GM18868 (cell line): ENCODE measurements at regions not wholly inside any gene's neighbourhood (a gene's known extent, or its start where the extent isn't known, plus 50 kb on each side); places are given as distances from the start of the nearest gene placed in this dataset.
"Not testable (repeated sequence)": the region's sequence is repeated elsewhere in the genome, so short reads cannot be mapped to it uniquely, and the experiment has no call there.

ENCODE experiments used
- ATAC-seq: cut with Tn5 transposase; IDR thresholded peaks from one replicate; pipeline ENCODE4 v1.9.1; 2021; ENCODE audit warnings: mild to moderate bottlenecking, moderate library complexity; ENCODE audit not compliant: unreplicated experiment

DNA sequence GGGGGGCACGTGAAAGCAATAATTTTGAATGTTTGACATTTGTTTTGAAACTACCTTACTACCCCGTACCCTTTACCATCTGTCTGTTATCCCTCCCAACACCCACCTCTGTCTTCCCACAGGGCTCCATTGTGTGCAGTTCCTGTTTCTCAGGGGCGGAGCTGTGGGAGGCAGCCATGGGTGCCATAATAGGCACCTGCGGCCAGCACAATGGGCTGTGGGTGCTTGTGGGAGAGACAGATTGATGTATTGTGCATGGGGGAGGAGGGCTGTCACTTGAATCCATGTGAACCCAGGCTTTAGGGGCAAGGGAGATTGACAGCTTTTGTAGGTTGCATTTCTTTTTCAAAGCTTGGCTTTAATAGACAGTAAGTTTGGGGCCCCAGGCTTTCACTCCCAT, 122.6 kb upstream of the CXorf66 start:
- ATAC-seq = no peak

DNA sequence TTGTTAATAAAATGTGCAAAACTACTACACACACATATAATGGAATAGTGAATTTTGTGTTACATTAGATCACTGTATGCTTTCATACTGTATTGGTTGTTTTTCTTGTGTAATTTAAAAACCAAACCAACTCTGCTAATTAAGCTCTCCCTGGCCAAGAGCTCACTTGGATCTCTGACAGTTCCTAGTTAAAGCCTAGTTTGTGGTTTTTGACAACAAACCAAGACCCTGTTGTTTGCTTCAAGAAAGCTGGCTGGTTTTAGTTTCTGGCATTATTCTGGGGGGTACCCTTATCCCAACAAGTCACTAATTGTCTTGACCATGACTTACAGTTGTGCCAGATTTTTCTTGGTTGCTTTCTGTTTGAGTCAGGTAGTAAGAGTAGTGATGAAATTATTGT, 121.4 kb upstream of the CXorf66 start:
- no peak for ATAC-seq

DNA sequence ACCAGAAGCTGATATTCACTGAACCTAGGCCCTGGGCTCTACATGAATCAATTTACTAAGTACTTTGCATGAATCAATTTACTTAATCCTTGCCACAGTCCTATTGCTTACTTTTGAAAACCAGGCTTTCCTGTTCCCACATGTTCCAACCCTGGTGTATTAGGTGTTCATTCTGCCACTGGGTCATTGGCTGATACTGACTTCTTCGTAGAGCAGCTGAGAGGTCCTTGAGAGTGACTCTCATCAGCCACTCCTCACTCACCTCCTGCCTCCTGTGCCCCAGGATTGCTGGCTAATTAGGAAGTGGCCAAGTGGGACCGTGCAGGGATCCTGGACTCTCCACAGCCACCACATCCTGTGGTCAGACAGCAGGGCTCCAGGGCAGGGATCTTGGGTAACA, 109.5 kb upstream of the CXorf66 start:
- not testable (repeated sequence) for ATAC-seq

DNA sequence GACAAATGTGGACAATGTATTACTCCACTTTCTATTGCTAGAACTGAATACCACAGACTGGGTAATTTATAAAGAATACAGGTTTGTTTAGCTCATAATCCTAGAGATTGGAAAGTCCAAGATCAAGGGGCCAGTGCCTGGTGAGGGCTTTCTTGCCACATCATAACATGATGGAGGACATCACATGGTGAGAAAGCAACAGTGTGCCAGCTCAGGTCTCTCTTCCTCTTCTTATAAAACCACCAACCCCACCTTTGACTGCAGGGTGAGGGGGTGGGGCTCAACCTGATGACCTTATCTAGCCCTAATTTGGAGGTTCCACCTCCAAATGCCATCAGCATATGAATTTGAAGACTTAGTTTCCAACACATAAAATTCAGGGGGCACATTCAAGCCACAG, 105.7 kb upstream of the CXorf66 start:
- ATAC-seq = no peak

DNA sequence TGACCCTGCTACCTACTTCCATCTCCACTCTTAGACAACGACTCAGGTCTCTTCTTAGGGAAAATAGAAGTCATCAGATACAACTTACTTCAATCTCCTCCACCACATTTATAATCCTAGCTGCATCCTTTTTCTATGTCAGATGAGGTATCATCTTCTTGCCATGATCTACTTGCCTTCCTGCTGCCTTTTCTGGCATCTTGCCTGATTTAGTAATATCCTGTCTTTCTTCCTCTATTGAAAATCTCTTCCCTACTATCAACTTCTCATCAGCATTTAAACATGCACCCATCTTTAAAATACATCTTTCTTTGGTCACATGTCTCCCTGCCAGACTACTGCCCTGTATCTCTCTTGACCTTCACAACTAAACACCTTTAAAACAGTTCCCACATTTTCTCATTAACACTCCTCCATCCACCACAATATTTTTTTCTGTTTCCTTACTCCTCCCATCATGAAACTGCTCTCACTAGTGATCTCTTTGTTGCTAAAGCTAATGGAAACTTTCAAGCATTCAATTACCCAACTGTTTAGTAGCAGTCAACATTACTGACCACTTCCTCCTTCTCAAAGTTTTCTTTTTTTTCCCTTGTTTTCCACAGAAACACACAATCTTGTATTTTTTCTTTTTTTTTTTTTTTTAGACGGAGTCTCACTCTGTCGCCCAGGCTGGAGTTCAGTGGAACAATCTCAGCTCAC, 100.8 kb upstream of the CXorf66 start:
- ATAC-seq = no peak

DNA sequence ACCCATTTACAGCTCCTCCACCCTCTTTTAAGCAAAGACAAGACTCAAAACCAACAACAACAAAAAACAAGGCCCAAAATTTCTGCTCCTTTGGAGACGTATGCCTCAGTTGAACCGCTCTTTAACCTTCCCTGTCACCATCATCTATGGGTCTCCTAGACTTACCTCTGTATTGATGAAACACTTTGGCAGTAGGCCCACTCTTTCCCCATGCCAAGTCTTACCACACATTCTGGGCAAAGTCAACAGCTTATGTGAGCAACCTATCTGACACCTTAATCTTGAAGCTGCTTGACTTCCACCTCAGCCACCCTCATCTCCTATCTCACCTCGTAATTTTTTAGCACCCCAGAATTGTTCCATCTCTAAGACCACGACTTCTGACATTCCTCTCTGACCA, 99.7 kb upstream of the CXorf66 start:
- no peak for ATAC-seq

DNA sequence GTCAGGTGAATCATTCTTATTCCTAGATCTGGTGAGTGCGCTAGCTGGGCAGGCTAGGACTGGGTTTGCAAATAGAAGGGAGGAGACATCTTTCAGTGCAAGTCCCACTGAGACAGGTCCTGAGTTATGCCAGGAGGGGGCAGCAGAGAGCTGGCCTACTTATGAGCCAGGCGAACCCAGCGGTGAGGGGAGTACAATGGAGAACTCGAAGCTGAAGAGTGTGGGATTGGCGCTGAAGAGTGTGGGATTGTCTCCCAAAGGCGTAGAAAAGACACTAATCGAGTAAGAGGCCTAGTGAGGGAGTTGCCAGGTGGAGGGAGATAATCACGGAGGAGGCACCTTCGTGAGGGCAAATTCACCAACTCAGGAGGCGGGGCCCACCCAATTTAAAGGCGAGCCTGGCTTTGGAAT, 91.7 kb upstream of the CXorf66 start:
- ATAC-seq = peak; percentile 100

DNA sequence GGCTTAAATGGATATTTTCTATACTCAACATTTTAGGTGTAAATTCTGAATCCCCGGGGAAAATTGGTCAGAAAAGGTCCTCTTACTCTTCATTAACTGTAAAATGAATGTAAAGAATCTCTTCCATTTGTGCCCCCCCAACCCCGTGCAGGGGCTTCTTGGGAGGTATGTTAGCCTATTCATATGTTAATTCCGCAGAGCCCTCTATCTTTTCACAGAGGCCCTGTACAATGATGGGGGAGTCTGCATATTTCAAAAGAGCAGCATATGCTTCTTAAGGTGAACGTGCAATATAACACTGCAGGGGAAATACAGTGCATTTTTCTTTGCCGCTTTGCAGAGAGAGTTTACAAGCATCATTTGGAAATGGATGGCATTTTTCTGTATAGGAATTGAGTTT, 88.5 kb upstream of the CXorf66 start:
- ATAC-seq = no peak

DNA sequence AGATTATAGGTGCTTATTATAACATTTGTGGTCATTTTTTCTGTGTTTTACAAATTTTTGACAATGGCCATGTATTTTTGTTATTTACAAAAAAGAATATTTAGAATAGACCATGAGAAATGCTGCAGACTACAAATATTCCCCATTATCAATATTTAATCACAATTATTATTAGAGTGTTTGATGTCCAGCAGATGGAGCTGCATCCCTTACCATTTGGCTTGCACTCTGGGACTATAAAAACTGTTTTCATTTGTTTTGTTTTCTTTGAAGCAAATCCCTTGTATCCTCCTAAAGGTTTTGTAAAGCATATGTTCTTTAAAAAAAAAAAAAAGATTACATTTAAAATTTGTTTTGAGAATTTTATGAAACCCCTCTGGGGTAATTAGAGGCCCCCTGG, 85.6 kb upstream of the CXorf66 start:
- ATAC-seq = no peak

DNA sequence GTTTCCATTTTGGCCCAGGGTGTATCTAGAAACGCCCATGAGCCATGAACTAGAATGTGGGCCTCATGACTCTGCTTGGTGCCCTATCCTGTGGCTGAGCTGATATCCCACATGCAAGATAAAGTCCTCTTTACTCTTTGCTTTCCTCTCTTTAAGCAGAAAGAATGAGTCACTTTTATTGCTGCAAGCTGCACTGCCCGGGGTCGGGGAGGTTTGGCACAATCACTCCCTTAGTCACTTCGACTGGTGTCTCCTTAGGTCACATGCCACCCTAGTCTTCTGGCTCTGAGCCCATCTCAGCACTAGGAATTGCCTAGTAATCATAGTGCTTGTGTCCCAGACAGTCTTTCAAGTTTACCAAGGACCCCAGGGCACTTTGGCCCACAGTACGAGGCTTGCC, 75.1 kb upstream of the CXorf66 start:
- ATAC-seq = no peak

DNA sequence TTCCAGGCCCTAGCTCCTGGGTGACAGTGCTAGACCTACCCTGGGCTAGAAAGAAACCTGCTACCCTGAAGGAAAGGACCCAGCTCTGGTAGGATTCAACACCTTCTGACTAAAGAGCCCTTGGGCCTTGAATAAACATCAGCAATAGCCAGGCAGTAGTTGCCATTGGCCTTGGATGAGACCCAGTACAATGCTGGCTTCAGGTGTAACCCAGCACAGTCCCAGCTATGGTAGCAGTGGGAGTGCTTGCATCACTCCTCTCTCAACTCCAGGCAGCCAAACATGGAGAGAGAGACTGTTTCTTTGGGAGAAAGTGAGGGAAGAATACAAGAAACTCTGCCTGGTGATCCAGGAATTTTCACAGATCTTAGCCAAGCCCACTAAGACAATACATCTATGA, 73.5 kb upstream of the CXorf66 start:
- ATAC-seq = no peak

DNA sequence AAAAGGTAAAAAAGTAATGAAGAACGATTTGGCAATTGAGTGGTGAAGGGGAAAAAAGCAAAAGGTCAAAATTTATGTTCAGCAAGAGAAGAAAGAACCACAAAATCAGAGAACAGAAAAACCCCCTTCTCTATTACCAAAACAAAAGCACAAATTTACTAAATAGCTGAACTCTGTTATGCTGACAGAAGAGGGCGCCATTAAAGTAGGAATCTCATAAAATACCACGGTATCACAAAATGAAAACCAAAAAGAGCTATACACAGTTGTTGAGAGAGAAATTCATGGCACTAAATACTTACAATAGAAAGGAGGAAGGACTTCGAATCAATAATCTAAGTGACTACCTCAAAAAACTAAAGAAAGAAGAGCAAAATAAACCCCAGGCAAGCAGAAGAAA, 69.6 kb upstream of the CXorf66 start:
- ATAC-seq = peak; percentile 54

DNA sequence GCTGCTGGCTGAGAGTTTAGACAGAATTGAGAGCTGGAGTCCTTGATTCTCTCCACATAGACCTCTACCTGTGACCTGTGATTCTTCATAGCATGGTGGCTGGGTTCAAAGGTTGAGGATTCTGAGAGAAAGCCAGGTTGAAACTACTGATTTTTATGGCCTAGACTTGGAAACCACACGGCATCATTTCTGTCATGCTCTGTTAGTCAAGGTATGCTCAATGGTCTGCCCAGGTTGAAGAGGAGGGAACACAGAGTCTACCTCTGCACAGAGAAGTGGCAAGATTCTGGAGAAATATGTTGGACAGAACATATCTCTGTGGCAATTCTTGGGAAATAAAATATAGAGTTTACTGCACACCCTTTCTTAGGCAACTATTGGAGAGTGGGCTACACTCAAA, 57.2 kb upstream of the CXorf66 start:
- no peak for ATAC-seq

DNA sequence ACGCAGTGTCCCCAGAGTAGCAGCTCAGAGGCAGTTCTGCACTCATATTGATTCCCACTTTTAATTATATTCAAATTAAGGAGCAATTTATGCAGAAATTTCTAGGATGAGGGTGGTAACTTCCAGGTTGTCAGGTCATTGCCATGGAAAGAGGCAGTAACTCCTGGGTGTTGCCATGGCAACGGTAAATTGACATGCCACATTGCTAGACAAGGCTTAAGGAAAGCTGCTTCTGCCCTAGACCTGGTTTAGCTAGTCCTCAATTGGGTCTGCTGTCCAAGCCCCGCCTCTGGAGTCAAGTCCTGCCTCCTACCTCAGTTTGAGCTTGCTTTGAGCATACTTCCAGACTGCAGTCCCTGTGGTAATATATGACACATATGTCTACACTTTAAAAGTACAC, 53.8 kb upstream of the CXorf66 start:
- ATAC-seq = not testable (repeated sequence)
